Activated CD8-positive, alpha-beta memory T cell treated with anti-CD3 and anti-CD28 coated beads for 36 hours (primary cell): ENCODE measurements at regions not wholly inside any gene's neighbourhood (a gene's known extent, or its start where the extent isn't known, plus 50 kb on each side); places are given as distances from the start of the nearest gene placed in this dataset.

ENCODE experiments used
- CTCF ChIA-PET: fragments of 350-600 bp; sonication (Branson Sonifier 250); formaldehyde crosslinking; loops from one replicate; lab custom pipeline; 2021; ENCODE audit warnings: antibody characterized with exemption; lab: Charles Lee
- POLR2A ChIA-PET: fragments of 350-600 bp; sonication (Branson Sonifier 250); formaldehyde crosslinking; loops from one replicate; lab custom pipeline; 2021; ENCODE audit warnings: antibody characterized with exemption; lab: Charles Lee

GRCh38 chr18:10072671-10073175, 158.9 kb downstream of the VAPA start:
- CTCF ChIA-PET = interaction anchor here (0.9 kb wide), 1 partner anchor 9 kb away, joined by 3 read pairs; no protein-coding TSS in a partner anchor
- POLR2A ChIA-PET = no interaction called here

- ChIA-PET CTCF (no interaction called here), POLR2A (no interaction called here)
Measured at GRCh38 chr18:10074110-10074509, 160.3 kb downstream of the VAPA start.

GRCh38 chr18:10074728-10075127, 160.9 kb downstream of the VAPA start:
- ChIA-PET POLR2A (no interaction called here), CTCF (no interaction called here)

- POLR2A ChIA-PET = no interaction called here
- CTCF ChIA-PET = no interaction called here
Measured at GRCh38 chr18:10076502-10077030, 162.8 kb downstream of the VAPA start.

- ChIA-PET CTCF (no interaction called here), POLR2A (no interaction called here)
Measured at GRCh38 chr18:10077986-10078385, 164.2 kb downstream of the VAPA start.

- ChIA-PET POLR2A (no interaction called here), CTCF (no interaction called here)
Measured at GRCh38 chr18:10080372-10080771, 166.6 kb downstream of the VAPA start.

GRCh38 chr18:10081492-10081891, 167.7 kb downstream of the VAPA start:
- POLR2A ChIA-PET = no interaction called here
- CTCF ChIA-PET = interaction anchor here (0.9 kb wide), 1 partner anchor 8 kb away, joined by 3 read pairs; no protein-coding TSS in a partner anchor

GRCh38 chr18:10085416-10085815, 171.6 kb downstream of the VAPA start:
- ChIA-PET CTCF (no interaction called here), POLR2A (no interaction called here)

- POLR2A ChIA-PET = no interaction called here
- CTCF ChIA-PET = no interaction called here
Measured at GRCh38 chr18:10085876-10086275, 172.1 kb downstream of the VAPA start.

- ChIA-PET CTCF (no interaction called here), POLR2A (no interaction called here)
Measured at GRCh38 chr18:10086458-10087210, 172.8 kb downstream of the VAPA start.

- POLR2A ChIA-PET = no interaction called here
Measured at GRCh38 chr18:10088734-10089133, 174.9 kb downstream of the VAPA start.

GRCh38 chr18:10089881-10090280, 176.1 kb downstream of the VAPA start:
- ChIA-PET POLR2A (no interaction called here), CTCF (no interaction called here)

More at GRCh38 chr18:10088734-10089133, 174.9 kb downstream of the VAPA start:
- CTCF ChIA-PET = no interaction called here

- CTCF ChIA-PET = no interaction called here
- POLR2A ChIA-PET = no interaction called here
Measured at GRCh38 chr18:10090668-10091067, 176.9 kb downstream of the VAPA start.

GRCh38 chr18:10093445-10093844, 179.6 kb downstream of the VAPA start:
- POLR2A ChIA-PET = no interaction called here
- CTCF ChIA-PET = no interaction called here

GRCh38 chr18:10094154-10094553, 180.3 kb downstream of the VAPA start:
- CTCF ChIA-PET = no interaction called here
- POLR2A ChIA-PET = no interaction called here

GRCh38 chr18:10094655-10095054, 180.8 kb downstream of the VAPA start:
- ChIA-PET CTCF (no interaction called here), POLR2A (no interaction called here)

- ChIA-PET POLR2A (no interaction called here), CTCF (no interaction called here)
Measured at GRCh38 chr18:10095356-10095755, 181.5 kb downstream of the VAPA start.

- POLR2A ChIA-PET = no interaction called here
- CTCF ChIA-PET = no interaction called here
Measured at GRCh38 chr18:10099539-10100140, 185.8 kb downstream of the VAPA start.

GRCh38 chr18:10100196-10100595, 186.4 kb downstream of the VAPA start:
- POLR2A ChIA-PET = no interaction called here
- CTCF ChIA-PET = no interaction called here

GRCh38 chr18:10100941-10101701, 187.3 kb downstream of the VAPA start:
- ChIA-PET CTCF (no interaction called here), POLR2A (no interaction called here)
